Astrocyte (in vitro differentiated cells and primary cell): ENCODE measurements at regions not wholly inside any gene's neighbourhood (a gene's known extent, or its start where the extent isn't known, plus 50 kb on each side); places are given as distances from the start of the nearest gene placed in this dataset.

Experiments used
- CTCF ChIP-seq: IDR thresholded peaks from 2 replicates; pipeline ENCODE4 v1.5.1; 2011; ENCODE audit warnings: low read depth, mild to moderate bottlenecking, inconsistent platforms, low read length, moderate library complexity; ENCODE audit not compliant: insufficient read depth
- EZH2 ChIP-seq: IDR thresholded peaks from 2 replicates; pipeline ENCODE4 v1.6.1; 2012; ENCODE audit warnings: mild to moderate bottlenecking, low read length, inconsistent platforms; ENCODE audit not compliant: insufficient read depth

- no peak for TF ChIP-seq EZH2
- TF ChIP-seq CTCF = peak; percentile 32
Observed at GRCh38 chr5:28576022-28576421, 1537.6 kb upstream of the CDH9 start.
